ENCODE measurements at regions not wholly inside any gene's neighbourhood (a gene's known extent, or its start where the extent isn't known, plus 50 kb on each side); places are given as distances from the start of the nearest gene placed in this dataset.

DNA sequence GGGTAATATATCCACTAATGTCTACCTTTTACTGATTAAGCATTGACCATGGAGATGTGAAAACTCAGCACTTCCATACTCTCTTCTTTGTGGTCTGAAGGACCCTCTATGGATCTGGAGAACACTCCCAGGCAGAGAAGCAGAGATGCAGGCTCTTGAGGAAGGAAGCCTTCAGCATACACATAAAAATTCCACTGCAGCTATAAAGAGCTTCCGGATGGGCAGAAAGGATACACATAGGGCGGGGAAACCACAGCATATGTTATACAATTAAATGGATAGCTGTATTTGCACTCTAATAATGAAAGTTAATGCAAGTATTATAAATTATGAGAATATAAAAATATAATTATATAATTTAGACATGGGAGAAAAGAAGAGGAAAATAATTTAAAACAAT lies 1258.2 kb upstream of the ALCAM start:
- H3K27me3 ChIP-seq (ENCODE audit: control insufficient read depth in 1 of 2, insufficient read depth in 2 of 2, low read length in 2 of 2), result no peaks in the 10 kb centered on the region
- no peak overlapping the region for H3K27ac ChIP-seq (ENCODE audit: low read length)
- no peak overlapping the region for H3K9ac ChIP-seq (ENCODE audit: low read length in 2 of 2)
- H3K4me1 ChIP-seq (ENCODE audit: control insufficient read depth, insufficient read depth, low read length), result no peaks in the 10 kb centered on the region
- H3K4me3 ChIP-seq (ENCODE audit: low read length in 2 of 2), result no peak overlapping the region
- H3K36me3 ChIP-seq (ENCODE audit: control insufficient read depth in 2 of 2, insufficient read depth in 2 of 2, low read length in 2 of 2), result no peaks in the 10 kb centered on the region
- no peaks in the 10 kb centered on the region for H3K9me3 ChIP-seq (ENCODE audit: control insufficient read depth in 2 of 2, low read length in 2 of 2)

DNA sequence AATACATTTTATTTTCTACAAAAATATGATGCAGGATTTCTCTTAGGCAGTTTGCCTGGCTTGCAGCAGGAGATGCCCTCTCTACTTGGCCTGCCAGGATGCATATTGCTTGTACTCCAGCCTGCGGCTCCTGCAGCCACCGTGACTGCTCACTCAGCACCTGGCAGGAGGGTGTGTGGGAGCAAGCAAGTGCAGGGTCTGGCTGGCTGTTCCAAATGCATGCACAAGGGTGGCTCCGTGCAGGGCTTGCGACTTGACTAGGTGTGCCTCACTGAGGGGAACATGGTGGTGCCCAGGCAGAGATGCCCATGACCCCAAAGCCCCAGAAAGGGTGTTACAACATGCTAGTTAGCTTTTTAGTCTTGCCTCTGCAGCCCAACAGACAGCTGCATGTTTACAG lies 1240.2 kb upstream of the ALCAM start:
- Histone ChIP-seq H3K4me3 (ENCODE audit: low read length in 2 of 2) (no peak overlapping the region), H3K9me3 (ENCODE audit: control insufficient read depth in 2 of 2, low read length in 2 of 2) (peaks cover 0 to 4% of the 10 kb centered on the region in 2 donors), H3K4me1 (ENCODE audit: control insufficient read depth, insufficient read depth, low read length) (no peaks in the 10 kb centered on the region), H3K27me3 (ENCODE audit: control insufficient read depth in 1 of 2, insufficient read depth in 2 of 2, low read length in 2 of 2) (no peaks in the 10 kb centered on the region), H3K36me3 (ENCODE audit: control insufficient read depth in 2 of 2, insufficient read depth in 2 of 2, low read length in 2 of 2) (no peaks in the 10 kb centered on the region), H3K27ac (ENCODE audit: low read length) (no peak overlapping the region), H3K9ac (ENCODE audit: low read length in 2 of 2) (no peak overlapping the region)

DNA sequence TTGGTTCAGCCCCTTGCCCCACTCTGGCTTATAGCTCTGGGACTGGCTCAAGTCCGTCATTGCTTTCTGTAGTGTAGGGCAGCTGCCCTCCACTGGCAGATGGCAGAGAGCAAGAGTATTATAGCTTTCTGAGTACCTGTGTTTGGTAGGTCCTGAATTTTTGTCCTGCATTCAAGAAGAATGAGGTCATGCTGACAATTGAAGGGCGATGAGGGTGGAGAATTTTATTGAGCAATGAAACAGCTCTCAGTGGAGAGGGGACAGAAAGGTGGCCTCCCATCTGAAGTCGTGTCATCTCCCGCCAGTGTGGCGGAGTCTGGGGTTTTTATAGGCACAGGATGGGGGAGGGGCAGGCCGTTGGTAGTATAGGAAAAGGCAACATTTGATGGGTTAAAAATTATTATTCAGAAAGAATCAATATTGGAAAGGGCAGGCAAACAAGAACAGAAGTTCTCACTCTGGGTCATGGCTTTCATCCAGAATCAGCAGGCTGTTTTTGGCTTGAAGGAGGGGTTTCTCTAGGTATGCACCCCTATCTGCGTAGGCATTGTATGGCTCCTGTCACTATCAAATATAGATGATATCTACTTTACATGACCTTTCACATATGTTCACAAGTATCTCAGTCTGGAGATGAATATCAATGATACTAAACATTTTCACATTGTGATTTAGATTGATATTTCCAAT lies 1239.7 kb upstream of the ALCAM start:
- Histone ChIP-seq H3K36me3 (ENCODE audit: control insufficient read depth in 2 of 2, insufficient read depth in 2 of 2, low read length in 2 of 2) (no peaks in the 10 kb centered on the region), H3K4me3 (ENCODE audit: low read length in 2 of 2) (no peak overlapping the region), H3K9ac (ENCODE audit: low read length in 2 of 2) (no peak overlapping the region), H3K4me1 (ENCODE audit: control insufficient read depth, insufficient read depth, low read length) (no peaks in the 10 kb centered on the region), H3K27ac (ENCODE audit: low read length) (no peak overlapping the region), H3K27me3 (ENCODE audit: control insufficient read depth in 1 of 2, insufficient read depth in 2 of 2, low read length in 2 of 2) (no peaks in the 10 kb centered on the region), H3K9me3 (ENCODE audit: control insufficient read depth in 2 of 2, low read length in 2 of 2) (peaks cover 0 to 4% of the 10 kb centered on the region in 2 donors)

DNA sequence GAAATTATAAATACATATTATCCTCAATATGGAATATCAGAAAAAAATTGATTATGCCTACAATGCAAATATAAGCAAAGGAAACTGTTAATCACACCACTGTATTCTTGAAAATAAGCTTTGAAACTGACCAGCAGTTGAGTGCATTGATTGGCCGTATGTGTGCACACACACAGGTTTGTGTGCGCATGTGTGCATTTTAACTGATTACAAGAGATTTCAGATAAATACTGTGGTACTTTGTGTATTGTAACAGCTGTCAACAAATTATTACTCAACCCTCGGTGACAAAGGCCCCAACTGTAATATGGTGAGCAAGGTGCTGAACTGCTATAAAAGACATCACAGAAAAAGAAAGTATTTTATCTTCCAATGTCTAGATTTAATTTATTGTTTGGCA lies 1238.9 kb upstream of the ALCAM start:
- Histone ChIP-seq H3K9me3 (ENCODE audit: control insufficient read depth in 2 of 2, low read length in 2 of 2) (peaks cover 0 to 4% of the 10 kb centered on the region in 2 donors), H3K4me1 (ENCODE audit: control insufficient read depth, insufficient read depth, low read length) (no peaks in the 10 kb centered on the region), H3K27me3 (ENCODE audit: control insufficient read depth in 1 of 2, insufficient read depth in 2 of 2, low read length in 2 of 2) (no peaks in the 10 kb centered on the region), H3K27ac (ENCODE audit: low read length) (no peak overlapping the region), H3K36me3 (ENCODE audit: control insufficient read depth in 2 of 2, insufficient read depth in 2 of 2, low read length in 2 of 2) (no peaks in the 10 kb centered on the region), H3K9ac (ENCODE audit: low read length in 2 of 2) (no peak overlapping the region), H3K4me3 (ENCODE audit: low read length in 2 of 2) (no peak overlapping the region)

DNA sequence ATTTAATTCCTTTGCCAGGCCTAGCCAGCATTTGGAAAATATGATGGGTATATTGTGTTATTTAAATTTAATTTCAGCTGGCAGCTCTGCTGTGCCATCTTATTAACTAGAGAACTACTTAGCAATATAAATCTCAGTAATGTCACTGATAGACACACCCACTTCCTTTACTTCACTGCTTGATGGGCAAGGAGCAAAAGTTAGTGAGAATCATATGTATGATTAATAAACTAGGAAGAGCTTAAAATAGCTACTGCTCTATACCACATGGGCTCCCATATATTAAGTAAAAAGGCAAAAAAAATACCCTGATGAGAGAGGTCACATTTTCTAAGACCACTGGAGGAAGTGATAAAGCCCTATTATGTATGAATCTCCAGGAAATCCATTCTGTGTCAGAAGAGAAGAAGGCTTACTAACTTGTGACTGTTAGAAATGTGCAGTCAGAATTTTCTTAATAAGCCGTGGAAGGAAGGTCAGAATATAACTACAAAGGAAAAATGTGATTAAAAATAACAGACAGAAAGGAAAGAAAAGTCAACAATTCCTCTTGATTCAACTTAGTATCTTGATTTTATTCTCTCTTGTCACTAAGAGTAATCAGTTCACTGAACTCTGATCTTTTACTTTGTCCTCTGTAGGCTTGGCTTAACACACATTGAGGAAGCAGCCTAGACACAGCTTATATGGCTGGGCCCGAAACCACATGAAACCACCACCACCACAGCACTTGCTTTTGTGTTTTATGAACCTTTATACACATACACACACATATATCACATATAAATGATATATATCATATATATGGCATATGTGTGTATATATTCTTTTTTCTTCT lies 1233.9 kb upstream of the ALCAM start:
- Histone ChIP-seq H3K36me3 (ENCODE audit: control insufficient read depth in 2 of 2, insufficient read depth in 2 of 2, low read length in 2 of 2) (no peaks in the 10 kb centered on the region), H3K4me1 (ENCODE audit: control insufficient read depth, insufficient read depth, low read length) (no peaks in the 10 kb centered on the region), H3K9ac (ENCODE audit: low read length in 2 of 2) (no peak overlapping the region), H3K27ac (ENCODE audit: low read length) (no peak overlapping the region), H3K9me3 (ENCODE audit: control insufficient read depth in 2 of 2, low read length in 2 of 2) (peaks cover 0 to 4% of the 10 kb centered on the region in 2 donors), H3K4me3 (ENCODE audit: low read length in 2 of 2) (no peak overlapping the region), H3K27me3 (ENCODE audit: control insufficient read depth in 1 of 2, insufficient read depth in 2 of 2, low read length in 2 of 2) (no peaks in the 10 kb centered on the region)

DNA sequence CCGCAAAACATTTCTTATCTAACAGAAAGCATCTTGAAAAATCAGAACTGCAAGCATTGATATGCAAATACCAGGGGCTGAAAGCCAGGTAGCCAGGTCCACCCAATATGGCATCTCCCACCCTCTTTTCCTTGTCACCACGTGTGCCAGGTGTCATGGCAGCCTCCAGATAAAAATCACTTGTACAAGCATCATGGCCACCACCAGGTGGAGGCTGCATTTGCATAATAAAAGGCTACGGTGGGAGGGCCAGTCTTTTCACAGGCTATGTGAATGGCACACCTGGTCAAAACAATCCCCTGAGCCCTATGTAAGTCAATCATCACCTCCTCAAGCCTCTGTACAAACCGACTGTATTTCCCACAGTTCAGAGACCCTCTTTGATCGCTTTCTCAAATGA lies 1233.1 kb upstream of the ALCAM start:
- H3K36me3 ChIP-seq (ENCODE audit: control insufficient read depth in 2 of 2, insufficient read depth in 2 of 2, low read length in 2 of 2), result no peaks in the 10 kb centered on the region
- no peak overlapping the region for H3K4me3 ChIP-seq (ENCODE audit: low read length in 2 of 2)
- peaks cover 0 to 4% of the 10 kb centered on the region in 2 donors for H3K9me3 ChIP-seq (ENCODE audit: control insufficient read depth in 2 of 2, low read length in 2 of 2)
- H3K4me1 ChIP-seq (ENCODE audit: control insufficient read depth, insufficient read depth, low read length), result no peaks in the 10 kb centered on the region
- no peak overlapping the region for H3K27ac ChIP-seq (ENCODE audit: low read length)
- no peak overlapping the region for H3K9ac ChIP-seq (ENCODE audit: low read length in 2 of 2)
- no peaks in the 10 kb centered on the region for H3K27me3 ChIP-seq (ENCODE audit: control insufficient read depth in 1 of 2, insufficient read depth in 2 of 2, low read length in 2 of 2)

DNA sequence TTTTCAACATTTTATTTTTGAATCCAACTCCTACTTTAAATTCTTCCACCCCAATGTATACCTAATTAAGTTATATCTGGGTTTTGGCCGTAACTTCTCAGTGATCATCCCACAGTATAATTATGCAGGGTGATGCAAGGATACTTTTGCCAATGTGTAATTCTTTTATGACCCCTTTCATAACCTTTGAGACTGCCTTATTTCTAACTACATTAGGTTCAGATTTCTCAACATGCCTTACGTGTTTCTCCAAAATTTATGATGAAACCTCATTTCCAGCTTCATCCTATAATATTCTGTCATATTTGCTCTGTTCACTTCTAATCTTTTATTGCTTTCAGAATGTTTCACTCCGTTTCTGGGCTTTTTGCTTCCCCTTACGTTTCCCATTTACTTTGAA lies 1229.6 kb upstream of the ALCAM start:
- no peaks in the 10 kb centered on the region for H3K9me3 ChIP-seq (ENCODE audit: control insufficient read depth in 2 of 2, low read length in 2 of 2)
- no peaks in the 10 kb centered on the region for H3K36me3 ChIP-seq (ENCODE audit: control insufficient read depth in 2 of 2, insufficient read depth in 2 of 2, low read length in 2 of 2)
- H3K9ac ChIP-seq (ENCODE audit: low read length in 2 of 2), result no peak overlapping the region
- no peaks in the 10 kb centered on the region for H3K4me1 ChIP-seq (ENCODE audit: control insufficient read depth, insufficient read depth, low read length)
- H3K27ac ChIP-seq (ENCODE audit: low read length), result no peak overlapping the region
- H3K4me3 ChIP-seq (ENCODE audit: low read length in 2 of 2), result no peak overlapping the region
- no peaks in the 10 kb centered on the region for H3K27me3 ChIP-seq (ENCODE audit: control insufficient read depth in 1 of 2, insufficient read depth in 2 of 2, low read length in 2 of 2)

DNA sequence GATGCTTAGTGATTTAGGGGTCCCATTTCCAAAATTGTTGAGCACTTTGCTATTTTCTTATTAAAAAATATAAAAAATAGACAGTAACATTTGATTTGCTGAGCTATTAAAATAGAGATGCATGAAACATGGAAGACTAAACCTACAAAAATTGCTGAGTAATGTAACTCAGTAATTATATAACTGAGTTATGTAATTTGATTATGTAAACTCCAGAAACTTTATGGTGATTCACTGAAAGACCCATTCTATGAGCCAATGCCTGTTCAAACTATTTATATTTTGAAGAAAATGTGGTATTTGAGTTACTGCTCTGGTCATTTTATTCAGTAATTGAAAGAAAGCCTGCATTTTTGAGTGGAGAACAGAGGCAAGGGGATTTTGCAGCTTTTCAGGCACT lies 1221.5 kb upstream of the ALCAM start:
- Histone ChIP-seq H3K9ac (ENCODE audit: low read length in 2 of 2) (no peak overlapping the region), H3K9me3 (ENCODE audit: control insufficient read depth in 2 of 2, low read length in 2 of 2) (no peaks in the 10 kb centered on the region), H3K36me3 (ENCODE audit: control insufficient read depth in 2 of 2, insufficient read depth in 2 of 2, low read length in 2 of 2) (no peaks in the 10 kb centered on the region), H3K27me3 (ENCODE audit: control insufficient read depth in 1 of 2, insufficient read depth in 2 of 2, low read length in 2 of 2) (no peaks in the 10 kb centered on the region), H3K27ac (ENCODE audit: low read length) (no peak overlapping the region), H3K4me3 (ENCODE audit: low read length in 2 of 2) (no peak overlapping the region), H3K4me1 (ENCODE audit: control insufficient read depth, insufficient read depth, low read length) (no peaks in the 10 kb centered on the region)

DNA sequence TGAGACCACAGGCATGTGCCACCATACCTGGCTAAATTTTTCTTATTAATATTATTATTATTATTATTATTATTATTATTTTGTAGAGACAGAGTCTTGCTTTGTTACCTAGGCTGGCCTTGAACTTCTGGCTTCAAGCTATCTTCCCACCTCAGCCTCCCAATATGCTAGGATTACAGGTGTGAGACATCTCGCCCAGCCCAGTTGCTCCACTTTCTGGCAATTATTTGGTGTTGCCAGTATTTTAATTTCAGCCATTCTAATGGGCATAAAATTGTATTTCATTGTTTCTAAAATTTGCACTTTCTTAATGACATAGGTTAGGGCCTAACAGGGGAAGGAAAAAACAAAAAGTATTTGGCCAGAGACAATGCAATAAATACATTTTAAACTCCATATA lies 1217.6 kb upstream of the ALCAM start:
- no peaks in the 10 kb centered on the region for H3K27me3 ChIP-seq (ENCODE audit: control insufficient read depth in 1 of 2, insufficient read depth in 2 of 2, low read length in 2 of 2)
- H3K9ac ChIP-seq (ENCODE audit: low read length in 2 of 2), result no peak overlapping the region
- no peaks in the 10 kb centered on the region for H3K9me3 ChIP-seq (ENCODE audit: control insufficient read depth in 2 of 2, low read length in 2 of 2)
- no peaks in the 10 kb centered on the region for H3K36me3 ChIP-seq (ENCODE audit: control insufficient read depth in 2 of 2, insufficient read depth in 2 of 2, low read length in 2 of 2)
- H3K27ac ChIP-seq (ENCODE audit: low read length), result no peak overlapping the region
- H3K4me3 ChIP-seq (ENCODE audit: low read length in 2 of 2), result no peak overlapping the region
- no peaks in the 10 kb centered on the region for H3K4me1 ChIP-seq (ENCODE audit: control insufficient read depth, insufficient read depth, low read length)

DNA sequence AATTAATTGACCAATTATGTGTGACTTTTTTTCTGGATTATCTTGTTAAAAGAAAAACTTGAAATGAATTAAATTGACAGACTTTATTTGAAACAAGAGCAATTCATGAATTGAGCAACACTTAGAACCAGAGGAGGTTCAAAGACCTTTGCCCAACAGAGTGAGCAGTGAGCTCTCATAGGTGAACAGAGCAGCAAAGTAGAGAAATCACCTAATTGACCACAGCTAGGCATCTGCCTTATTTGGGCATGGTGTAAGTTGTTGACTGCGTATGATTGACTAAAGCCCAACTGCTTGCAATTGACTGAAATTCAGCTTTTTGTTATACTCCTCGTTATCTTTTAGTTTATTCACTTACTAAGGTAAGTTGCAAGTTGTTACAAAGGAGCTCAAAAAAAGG lies 1216.0 kb upstream of the ALCAM start:
- Histone ChIP-seq H3K9ac (ENCODE audit: low read length in 2 of 2) (no peak overlapping the region), H3K4me1 (ENCODE audit: control insufficient read depth, insufficient read depth, low read length) (no peaks in the 10 kb centered on the region), H3K27me3 (ENCODE audit: control insufficient read depth in 1 of 2, insufficient read depth in 2 of 2, low read length in 2 of 2) (no peaks in the 10 kb centered on the region), H3K27ac (ENCODE audit: low read length) (no peak overlapping the region), H3K4me3 (ENCODE audit: low read length in 2 of 2) (no peak overlapping the region), H3K36me3 (ENCODE audit: control insufficient read depth in 2 of 2, insufficient read depth in 2 of 2, low read length in 2 of 2) (no peaks in the 10 kb centered on the region), H3K9me3 (ENCODE audit: control insufficient read depth in 2 of 2, low read length in 2 of 2) (no peaks in the 10 kb centered on the region)

DNA sequence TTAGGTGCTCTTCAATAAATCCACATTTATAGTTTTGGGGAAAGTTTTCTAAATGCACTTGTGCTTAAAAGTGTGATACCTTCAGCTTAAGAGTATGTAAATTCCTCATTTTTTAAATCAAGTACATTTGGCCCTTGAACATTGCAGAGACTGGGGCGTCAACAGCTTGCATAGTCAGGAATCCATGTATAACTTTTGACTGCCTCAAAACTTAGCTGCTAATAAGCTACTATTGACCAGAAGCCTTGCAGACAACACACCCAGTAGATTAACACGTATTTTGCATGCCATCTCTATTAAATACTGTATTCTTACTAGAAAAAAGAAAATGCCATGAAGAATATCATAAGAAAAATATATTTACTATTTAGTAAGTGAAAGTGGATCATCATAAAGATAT lies 1211.8 kb upstream of the ALCAM start:
- Histone ChIP-seq H3K9ac (ENCODE audit: low read length in 2 of 2) (no peak overlapping the region), H3K27ac (ENCODE audit: low read length) (no peak overlapping the region), H3K27me3 (ENCODE audit: control insufficient read depth in 1 of 2, insufficient read depth in 2 of 2, low read length in 2 of 2) (no peaks in the 10 kb centered on the region), H3K36me3 (ENCODE audit: control insufficient read depth in 2 of 2, insufficient read depth in 2 of 2, low read length in 2 of 2) (no peaks in the 10 kb centered on the region), H3K4me1 (ENCODE audit: control insufficient read depth, insufficient read depth, low read length) (no peaks in the 10 kb centered on the region), H3K9me3 (ENCODE audit: control insufficient read depth in 2 of 2, low read length in 2 of 2) (no peaks in the 10 kb centered on the region), H3K4me3 (ENCODE audit: low read length in 2 of 2) (no peak overlapping the region)
